Esophagus muscularis mucosa (tissue), 4 donors: ENCODE measurements at regions not wholly inside any gene's neighbourhood (a gene's known extent, or its start where the extent isn't known, plus 50 kb on each side); places are given as distances from the start of the nearest gene placed in this dataset.

Source experiments
- DNase-seq: peaks from one replicate; pipeline ENCODE4 v3.0.0-alpha.2; 2017; ENCODE audit errors: extremely low spot score
- H3K27ac ChIP-seq, 4 donors: fragments of 200-600 bp; sonication (generic); replicated peaks in 1 of 4; 1 replicate in 3 of 4; 2 replicates in 1 of 4; pipeline ENCODE4 v1.5.1; 2016 to 2019; ENCODE audit warnings: mild to moderate bottlenecking in 1 of 4
- H3K27me3 ChIP-seq, 4 donors: fragments of 200-600 bp; sonication (generic); one replicate each; pipeline versions ENCODE4 v1.5.1 to v1.6.0; 2016 to 2019
- H3K36me3 ChIP-seq, 4 donors: fragments of 200-600 bp; sonication (generic); one replicate each; pipeline ENCODE4 v1.5.1; 2016 to 2019
- H3K4me1 ChIP-seq, 4 donors: fragments of 200-600 bp; sonication (generic); one replicate each; pipeline ENCODE4 v1.5.1; 2016 to 2019
- H3K4me3 ChIP-seq, 4 donors: fragments of 200-600 bp; sonication (generic); 1 replicate in 2 of 4; 2 replicates in 2 of 4; pipeline ENCODE4 v1.5.1; 2016 to 2019; ENCODE audit warnings: mild to moderate bottlenecking in 4 of 4, moderate library complexity in 1 of 4
- H3K9me3 ChIP-seq, 4 donors: fragments of 200-600 bp; sonication (generic); 1 replicate in 3 of 4; 2 replicates in 1 of 4; pipeline ENCODE4 v1.5.1; 2016 to 2019
- EP300 ChIP-seq: sonication (generic); formaldehyde crosslinking; IDR thresholded peaks from one replicate; pipeline ENCODE4 v1.6.1; 2017; ENCODE audit warnings: antibody characterized with exemption
- POLR2A ChIP-seq: fragments of 450-650 bp; IDR thresholded peaks from one replicate; pipeline ENCODE4 v1.6.1; 2017; ENCODE audit warnings: antibody characterized with exemption, moderate library complexity, mild to moderate bottlenecking, low read depth
- POLR2AphosphoS5 ChIP-seq, 2 donors: sonication (generic); formaldehyde crosslinking; IDR thresholded peaks; one replicate each; pipeline ENCODE4 v1.6.1; 2017; ENCODE audit warnings: antibody characterized with exemption in 2 of 2
- WGBS: methylation state at CpG from one replicate; pipeline ENCODE4 v1.1.5; 2018; 5-methylcytosine and 5-hydroxymethylcytosine counted together
- intact Hi-C: fragments of 100-400 bp; cut with DNase I; formaldehyde crosslinking; loops from one replicate; pipeline ENCODE4 v1.15.1; 2023
- TF ChIP-seq, protein P1 (sequence below), 3 experiments: fragments of 200-600 bp in 2 of 3; fragments of 450-650 bp in 1 of 3; sonication (generic) in 2 of 3; IDR thresholded peaks; one replicate each; pipeline ENCODE4 v1.5.1; 2017 to 2019; ENCODE audit warnings: antibody characterized with exemption in 3 of 3, mild to moderate bottlenecking in 2 of 3, moderate library complexity in 1 of 3

DNA sequence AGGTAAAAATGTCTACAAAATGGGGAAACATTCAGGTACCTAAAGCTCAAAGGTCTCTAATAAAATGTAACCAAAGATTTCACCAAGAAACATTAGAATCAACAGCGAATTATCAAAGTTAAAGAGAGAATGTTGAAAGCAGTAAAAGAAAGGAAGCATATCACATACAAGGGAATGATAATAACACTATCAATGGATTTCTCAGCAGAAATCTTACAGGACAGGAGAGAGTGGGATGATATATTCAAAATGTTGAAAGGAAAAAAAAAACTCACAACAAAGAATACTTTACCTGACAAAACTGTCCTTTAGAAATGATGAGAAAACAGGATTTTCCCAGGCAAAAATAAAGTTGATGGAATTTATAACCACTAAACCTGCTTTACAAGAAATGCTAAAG is 591.2 kb upstream of the POU3F3 start:
- TF ChIP-seq EP300 = no peak
- TF ChIP-seq POLR2A = no peak
- TF ChIP-seq POLR2AphosphoS5 (IDR thresholded peaks at IDR 0.05) = no peak
- TF ChIP-seq, protein P1, sequence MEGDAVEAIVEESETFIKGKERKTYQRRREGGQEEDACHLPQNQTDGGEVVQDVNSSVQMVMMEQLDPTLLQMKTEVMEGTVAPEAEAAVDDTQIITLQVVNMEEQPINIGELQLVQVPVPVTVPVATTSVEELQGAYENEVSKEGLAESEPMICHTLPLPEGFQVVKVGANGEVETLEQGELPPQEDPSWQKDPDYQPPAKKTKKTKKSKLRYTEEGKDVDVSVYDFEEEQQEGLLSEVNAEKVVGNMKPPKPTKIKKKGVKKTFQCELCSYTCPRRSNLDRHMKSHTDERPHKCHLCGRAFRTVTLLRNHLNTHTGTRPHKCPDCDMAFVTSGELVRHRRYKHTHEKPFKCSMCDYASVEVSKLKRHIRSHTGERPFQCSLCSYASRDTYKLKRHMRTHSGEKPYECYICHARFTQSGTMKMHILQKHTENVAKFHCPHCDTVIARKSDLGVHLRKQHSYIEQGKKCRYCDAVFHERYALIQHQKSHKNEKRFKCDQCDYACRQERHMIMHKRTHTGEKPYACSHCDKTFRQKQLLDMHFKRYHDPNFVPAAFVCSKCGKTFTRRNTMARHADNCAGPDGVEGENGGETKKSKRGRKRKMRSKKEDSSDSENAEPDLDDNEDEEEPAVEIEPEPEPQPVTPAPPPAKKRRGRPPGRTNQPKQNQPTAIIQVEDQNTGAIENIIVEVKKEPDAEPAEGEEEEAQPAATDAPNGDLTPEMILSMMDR (IDR thresholded peaks at IDR 0.05) = no peak
- 81% methylated on average over 1 of the region's 1 CpG for WGBS
- H3K4me3 ChIP-seq = no peak overlapping the region
- no peak overlapping the region for H3K27ac ChIP-seq
- peaks cover 0 to 48% (median 30%) of the 10 kb centered on the region in 4 donors for H3K9me3 ChIP-seq
- no peaks in the 10 kb centered on the region for H3K27me3 ChIP-seq
- no peaks in the 10 kb centered on the region for H3K36me3 ChIP-seq
- no peak for DNase-seq
- intact Hi-C loops = no loop called here
- no peaks in the 10 kb centered on the region for H3K4me1 ChIP-seq

DNA sequence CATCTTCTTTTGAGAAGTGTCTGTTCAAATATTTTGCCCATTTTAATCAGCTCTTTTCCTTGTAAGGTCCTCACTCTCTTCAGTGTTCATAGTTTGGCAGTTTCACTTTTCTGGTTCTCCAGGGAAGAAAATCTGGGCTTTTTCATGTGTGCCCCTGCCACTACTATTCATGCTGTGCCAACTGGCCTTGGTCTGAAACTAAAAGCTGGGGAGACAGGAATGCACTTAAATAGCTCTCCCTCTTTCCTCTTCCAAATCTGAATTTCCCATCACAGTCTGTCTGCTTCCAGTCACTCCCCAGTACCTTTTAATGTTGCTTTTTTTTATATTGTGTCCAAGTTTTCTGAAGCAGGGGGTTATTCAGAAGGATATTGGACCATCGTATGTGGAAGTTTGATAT is 574.3 kb upstream of the POU3F3 start:
- Histone ChIP-seq H3K27me3 (no peaks in the 10 kb centered on the region), H3K36me3 (no peaks in the 10 kb centered on the region), H3K4me1 (no peaks in the 10 kb centered on the region), H3K4me3 (no peak overlapping the region), H3K27ac (no peak overlapping the region), H3K9me3 (no peaks in the 10 kb centered on the region)
- 76% methylated on average over 1 of the region's 1 CpG for WGBS
- intact Hi-C loops = no loop called here
- TF ChIP-seq POLR2AphosphoS5 (IDR thresholded peaks at IDR 0.05) (no peak), POLR2A (no peak), EP300 (no peak)
- TF ChIP-seq, protein P1 (IDR thresholded peaks at IDR 0.05) = no peak
- no peak for DNase-seq

DNA sequence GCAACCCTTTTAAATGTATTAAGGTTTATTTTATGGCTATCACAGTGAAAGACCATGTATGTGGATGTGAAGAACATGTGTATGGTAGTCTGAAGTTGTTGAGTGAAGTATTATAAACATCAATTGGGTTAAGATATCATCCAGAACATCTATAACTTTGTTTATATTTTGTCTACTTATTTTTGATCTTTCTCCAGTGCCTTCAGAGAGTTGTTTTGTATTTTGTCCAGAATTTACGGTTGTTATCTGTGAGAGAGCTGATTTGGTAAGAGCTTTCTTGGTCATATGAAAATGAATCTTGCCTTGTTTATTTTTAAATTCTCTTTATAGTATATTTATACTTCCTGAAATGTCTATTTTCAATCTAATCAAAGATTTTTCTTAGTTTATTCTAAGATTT is 573.7 kb upstream of the POU3F3 start:
- Histone ChIP-seq H3K9me3 (no peaks in the 10 kb centered on the region), H3K27ac (no peak overlapping the region), H3K36me3 (no peaks in the 10 kb centered on the region), H3K4me3 (no peak overlapping the region), H3K27me3 (no peaks in the 10 kb centered on the region), H3K4me1 (no peaks in the 10 kb centered on the region)
- DNase-seq = no peak
- TF ChIP-seq POLR2A (no peak), EP300 (no peak), POLR2AphosphoS5 (IDR thresholded peaks at IDR 0.05) (no peak)
- TF ChIP-seq, protein P1 (IDR thresholded peaks at IDR 0.05) = no peak
- intact Hi-C loops = no loop called here
- WGBS = 81% methylated on average over 1 of the region's 1 CpG

DNA sequence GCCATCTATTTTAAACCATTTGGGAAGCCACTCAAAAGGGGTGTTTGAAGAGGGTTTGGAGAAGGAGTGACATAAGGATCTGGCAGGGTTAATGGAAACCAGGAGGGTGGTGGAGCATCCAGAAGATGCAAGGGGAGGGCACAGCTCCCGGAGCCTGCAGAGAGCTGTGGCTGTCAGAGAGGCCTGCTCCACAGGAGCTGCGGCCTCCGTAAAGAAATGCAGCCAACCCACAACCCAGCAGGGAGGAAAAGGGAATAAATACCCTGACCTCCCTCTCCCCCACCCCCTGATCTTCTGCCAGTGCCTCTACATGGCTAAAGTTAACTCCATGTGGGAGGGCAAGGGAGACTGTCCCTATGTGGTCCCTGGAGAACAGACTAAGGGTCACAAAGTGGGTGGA is 567.1 kb upstream of the POU3F3 start:
- no peaks in the 10 kb centered on the region for H3K9me3 ChIP-seq
- DNase-seq = no peak
- intact Hi-C loops = no loop called here
- no peaks in the 10 kb centered on the region for H3K36me3 ChIP-seq
- no peaks in the 10 kb centered on the region for H3K4me1 ChIP-seq
- WGBS = 37% methylated on average over 3 of the region's 3 CpGs
- no peaks in the 10 kb centered on the region for H3K27me3 ChIP-seq
- no peak overlapping the region for H3K4me3 ChIP-seq
- no peak for TF ChIP-seq POLR2A
- TF ChIP-seq, protein P1 (IDR thresholded peaks at IDR 0.05) = no peak
- no peak for TF ChIP-seq POLR2AphosphoS5 (IDR thresholded peaks at IDR 0.05)
- TF ChIP-seq EP300 = no peak
- no peak overlapping the region for H3K27ac ChIP-seq
